ENCODE measurements at regions not wholly inside any gene's neighbourhood (a gene's known extent, or its start where the extent isn't known, plus 50 kb on each side); places are given as distances from the start of the nearest gene placed in this dataset.

GRCh38 chr2:117409443-117409842 lies 405.0 kb upstream of the DDX18 start:
- H3K36me3 ChIP-seq (replicated peaks in 1 of 2; ENCODE audit: control insufficient read depth in 2 of 2, insufficient read depth in 2 of 2, low read length in 2 of 2): no peaks in the 10 kb centered on the region
- H2AK5ac ChIP-seq (ENCODE audit: low read depth, low read length): no peak overlapping the region
- H3K27ac ChIP-seq (replicated peaks; ENCODE audit: low read length): no peak overlapping the region
- no peak overlapping the region for H2BK5ac ChIP-seq (ENCODE audit: low read length)
- H3K14ac ChIP-seq (ENCODE audit: low read length): peak overlapping the region; percentile 3
- no peak overlapping the region for H2BK12ac ChIP-seq (ENCODE audit: low read length)
- H3K9me3 ChIP-seq (replicated peaks in 1 of 2; ENCODE audit: control insufficient read depth in 2 of 2, insufficient read depth in 1 of 2, low read depth in 1 of 2, low read length in 2 of 2): no peaks in the 10 kb centered on the region
- H4K91ac ChIP-seq (ENCODE audit: low read depth, low read length, poor library complexity): no peak overlapping the region
- no peak overlapping the region for H2BK15ac ChIP-seq (ENCODE audit: low read length)
- H3K27me3 ChIP-seq (ENCODE audit: control insufficient read depth in 3 of 3, insufficient read depth in 3 of 3, low read depth in 1 of 3, low read length in 3 of 3): no peaks in the 10 kb centered on the region
- no peaks in the 10 kb centered on the region for H3K79me1 ChIP-seq (ENCODE audit: low read depth, low read length)
- no peak for DNase-seq (ENCODE audit: low spot score)
- no peak overlapping the region for H3K18ac ChIP-seq (ENCODE audit: low read length)
- no peak overlapping the region for H4K8ac ChIP-seq (ENCODE audit: low read depth, low read length)
- WGBS, 2 donors (ENCODE audit: extremely low coverage in 2 of 2, insufficient read length in 2 of 2, insufficient replicate concordance in 1 of 2): no CpG with 5 or more reads among the region's 4 CpGs
- no peaks in the 10 kb centered on the region for H3K4me1 ChIP-seq (ENCODE audit: control insufficient read depth in 2 of 2, insufficient read depth in 1 of 2, low read depth in 1 of 2, low read length in 2 of 2)
- H3K4ac ChIP-seq (ENCODE audit: low read length): no peak overlapping the region
- no peak overlapping the region for H2AFZ ChIP-seq (ENCODE audit: low read length)
- no peak overlapping the region for H3K9ac ChIP-seq (ENCODE audit: low read depth, low read length, poor library complexity)
- H2BK120ac ChIP-seq (ENCODE audit: low read depth, low read length): no peak overlapping the region
- no peak overlapping the region for H3K23ac ChIP-seq (ENCODE audit: low read depth, low read length, poor library complexity)
- no peak overlapping the region for H3K4me3 ChIP-seq (ENCODE audit: low read length in 2 of 2)
- no peak overlapping the region for H3K4me2 ChIP-seq (ENCODE audit: insufficient read depth, low read length, poor library complexity, severe bottlenecking)

- Histone ChIP-seq H3K4ac (ENCODE audit: low read length) (no peak overlapping the region), H2BK5ac (ENCODE audit: low read length) (no peak overlapping the region), H3K9me3 (replicated peaks in 1 of 2; ENCODE audit: control insufficient read depth in 2 of 2, insufficient read depth in 1 of 2, low read depth in 1 of 2, low read length in 2 of 2) (no peaks in the 10 kb centered on the region), H3K4me3 (ENCODE audit: low read length in 2 of 2) (no peak overlapping the region), H3K27me3 (ENCODE audit: control insufficient read depth in 3 of 3, insufficient read depth in 3 of 3, low read depth in 1 of 3, low read length in 3 of 3) (no peaks in the 10 kb centered on the region), H3K23ac (ENCODE audit: low read depth, low read length, poor library complexity) (no peak overlapping the region), H3K79me1 (ENCODE audit: low read depth, low read length) (no peaks in the 10 kb centered on the region), H2BK120ac (ENCODE audit: low read depth, low read length) (no peak overlapping the region), H3K4me1 (ENCODE audit: control insufficient read depth in 2 of 2, insufficient read depth in 1 of 2, low read depth in 1 of 2, low read length in 2 of 2) (no peaks in the 10 kb centered on the region), H3K36me3 (replicated peaks in 1 of 2; ENCODE audit: control insufficient read depth in 2 of 2, insufficient read depth in 2 of 2, low read length in 2 of 2) (no peaks in the 10 kb centered on the region), H4K91ac (ENCODE audit: low read depth, low read length, poor library complexity) (no peak overlapping the region), H3K9ac (ENCODE audit: low read depth, low read length, poor library complexity) (no peak overlapping the region), H2BK15ac (ENCODE audit: low read length) (no peak overlapping the region), H3K18ac (ENCODE audit: low read length) (no peak overlapping the region), H2BK12ac (ENCODE audit: low read length) (no peak overlapping the region), H3K27ac (replicated peaks; ENCODE audit: low read length) (no peak overlapping the region), H3K4me2 (ENCODE audit: insufficient read depth, low read length, poor library complexity, severe bottlenecking) (no peak overlapping the region), H2AFZ (ENCODE audit: low read length) (no peak overlapping the region), H2AK5ac (ENCODE audit: low read depth, low read length) (no peak overlapping the region), H3K14ac (ENCODE audit: low read length) (no peak overlapping the region), H4K8ac (ENCODE audit: low read depth, low read length) (no peak overlapping the region)
- WGBS, 2 donors (ENCODE audit: extremely low coverage in 2 of 2, insufficient read length in 2 of 2, insufficient replicate concordance in 1 of 2): no CpG with 5 or more reads among the region's 4 CpGs
- no peak for DNase-seq (ENCODE audit: low spot score)
These were observed 402.5 kb upstream of the DDX18 start for GRCh38 chr2:117411983-117412382.

GRCh38 chr2:117432746-117433145 lies 381.7 kb upstream of the DDX18 start:
- Histone ChIP-seq H2AK5ac (ENCODE audit: low read depth, low read length) (no peak overlapping the region), H3K27ac (replicated peaks; ENCODE audit: low read length) (no peak overlapping the region), H3K4me1 (ENCODE audit: control insufficient read depth in 2 of 2, insufficient read depth in 1 of 2, low read depth in 1 of 2, low read length in 2 of 2) (no peaks in the 10 kb centered on the region), H3K27me3 (ENCODE audit: control insufficient read depth in 3 of 3, insufficient read depth in 3 of 3, low read depth in 1 of 3, low read length in 3 of 3) (peaks cover 0 to 1% (median 0%) of the 10 kb centered on the region in 3 experiments), H3K23ac (ENCODE audit: low read depth, low read length, poor library complexity) (no peak overlapping the region), H3K36me3 (replicated peaks in 1 of 2; ENCODE audit: control insufficient read depth in 2 of 2, insufficient read depth in 2 of 2, low read length in 2 of 2) (no peaks in the 10 kb centered on the region), H2BK5ac (ENCODE audit: low read length) (no peak overlapping the region), H4K8ac (ENCODE audit: low read depth, low read length) (no peak overlapping the region), H2BK120ac (ENCODE audit: low read depth, low read length) (no peak overlapping the region), H3K4ac (ENCODE audit: low read length) (no peak overlapping the region), H3K14ac (ENCODE audit: low read length) (no peak overlapping the region), H3K9me3 (replicated peaks in 1 of 2; ENCODE audit: control insufficient read depth in 2 of 2, insufficient read depth in 1 of 2, low read depth in 1 of 2, low read length in 2 of 2) (no peaks in the 10 kb centered on the region), H2BK12ac (ENCODE audit: low read length) (no peak overlapping the region), H2BK15ac (ENCODE audit: low read length) (no peak overlapping the region), H4K91ac (ENCODE audit: low read depth, low read length, poor library complexity) (no peak overlapping the region), H2AFZ (ENCODE audit: low read length) (no peak overlapping the region), H3K79me1 (ENCODE audit: low read depth, low read length) (no peaks in the 10 kb centered on the region), H3K9ac (ENCODE audit: low read depth, low read length, poor library complexity) (no peak overlapping the region), H3K4me2 (ENCODE audit: insufficient read depth, low read length, poor library complexity, severe bottlenecking) (no peak overlapping the region), H3K4me3 (ENCODE audit: low read length in 2 of 2) (no peak overlapping the region), H3K18ac (ENCODE audit: low read length) (no peak overlapping the region)
- no CpG with 5 or more reads among the region's 4 CpGs for WGBS, 2 donors (ENCODE audit: extremely low coverage in 2 of 2, insufficient read length in 2 of 2, insufficient replicate concordance in 1 of 2)
- DNase-seq (ENCODE audit: low spot score): no peak

DNA sequence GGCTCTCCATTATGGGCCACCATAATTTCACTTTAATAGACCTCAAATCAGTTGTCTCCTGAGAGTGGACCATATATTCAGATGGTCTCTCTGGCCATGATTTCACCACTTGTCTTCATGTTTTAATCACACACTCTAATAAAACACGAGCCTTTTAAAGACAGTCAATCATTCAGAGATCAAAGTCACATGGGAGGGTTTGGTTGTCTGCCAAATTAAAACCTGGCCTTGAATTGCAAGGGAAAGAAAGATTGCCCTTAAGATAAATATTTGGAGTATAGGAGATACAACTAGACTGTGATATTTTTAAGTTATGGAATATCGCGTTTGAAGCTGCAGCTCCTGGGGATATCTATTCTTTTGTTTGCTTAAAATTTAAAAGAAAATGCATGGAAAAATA lies 377.8 kb upstream of the DDX18 start:
- Histone ChIP-seq H3K4me1 (ENCODE audit: control insufficient read depth in 2 of 2, insufficient read depth in 1 of 2, low read depth in 1 of 2, low read length in 2 of 2) (no peaks in the 10 kb centered on the region), H2BK12ac (ENCODE audit: low read length) (no peak overlapping the region), H3K27ac (replicated peaks; ENCODE audit: low read length) (no peak overlapping the region), H2AK5ac (ENCODE audit: low read depth, low read length) (no peak overlapping the region), H2BK120ac (ENCODE audit: low read depth, low read length) (no peak overlapping the region), H3K36me3 (replicated peaks in 1 of 2; ENCODE audit: control insufficient read depth in 2 of 2, insufficient read depth in 2 of 2, low read length in 2 of 2) (no peaks in the 10 kb centered on the region), H3K27me3 (ENCODE audit: control insufficient read depth in 3 of 3, insufficient read depth in 3 of 3, low read depth in 1 of 3, low read length in 3 of 3) (no peaks in the 10 kb centered on the region), H4K91ac (ENCODE audit: low read depth, low read length, poor library complexity) (no peak overlapping the region), H3K18ac (ENCODE audit: low read length) (no peak overlapping the region), H4K8ac (ENCODE audit: low read depth, low read length) (no peak overlapping the region), H3K4me3 (ENCODE audit: low read length in 2 of 2) (no peak overlapping the region), H3K23ac (ENCODE audit: low read depth, low read length, poor library complexity) (no peak overlapping the region), H2BK15ac (ENCODE audit: low read length) (no peak overlapping the region), H3K14ac (ENCODE audit: low read length) (no peak overlapping the region), H2BK5ac (ENCODE audit: low read length) (no peak overlapping the region), H3K79me1 (ENCODE audit: low read depth, low read length) (no peaks in the 10 kb centered on the region), H2AFZ (ENCODE audit: low read length) (no peak overlapping the region), H3K4ac (ENCODE audit: low read length) (no peak overlapping the region), H3K9me3 (replicated peaks in 1 of 2; ENCODE audit: control insufficient read depth in 2 of 2, insufficient read depth in 1 of 2, low read depth in 1 of 2, low read length in 2 of 2) (no peaks in the 10 kb centered on the region), H3K4me2 (ENCODE audit: insufficient read depth, low read length, poor library complexity, severe bottlenecking) (no peak overlapping the region), H3K9ac (ENCODE audit: low read depth, low read length, poor library complexity) (no peak overlapping the region)
- no CpG with 5 or more reads among the region's 3 CpGs for WGBS, 2 donors (ENCODE audit: extremely low coverage in 2 of 2, insufficient read length in 2 of 2, insufficient replicate concordance in 1 of 2)
- DNase-seq (ENCODE audit: low spot score): no peak

Data from neuronal stem cell (in vitro differentiated cells).